WTC11 (cell line): ENCODE measurements at regions not wholly inside any gene's neighbourhood (a gene's known extent, or its start where the extent isn't known, plus 50 kb on each side); places are given as distances from the start of the nearest gene placed in this dataset.

Source experiments
- ATAC-seq: fragments of 200-7000 bp; cut with Tn5 transposase; 2 replicates; pipeline ENCODE4 v1.10.0; 2021; ENCODE audit warnings: mild to moderate bottlenecking, moderate library complexity
- CTCF ChIA-PET: fragments of 300-600 bp; sonication (Branson Sonifier 250); formaldehyde crosslinking; loops from one replicate; lab custom pipeline; 2021; ENCODE audit warnings: antibody characterized with exemption; lab: Charles Lee
- POLR2A ChIA-PET: fragments of 350-600 bp; sonication (Branson Sonifier 250); formaldehyde crosslinking; loops from one replicate; lab custom pipeline; 2021; ENCODE audit warnings: antibody characterized with exemption; lab: Charles Lee
- DNase-seq: peaks from one replicate; pipeline ENCODE4 v3.0.0; 2021; ENCODE audit warnings: low spot score
- H3K27ac Mint-ChIP-seq: 2 replicates; pipeline ENCODE4 v1.8.0; 2021; ENCODE audit warnings: mixed read lengths
- H3K27me3 Mint-ChIP-seq: 2 replicates; pipeline ENCODE4 v1.8.0; 2021; ENCODE audit warnings: low read depth, mild to moderate bottlenecking, moderate library complexity, mixed read lengths
- H3K36me3 Mint-ChIP-seq: 2 replicates; pipeline ENCODE4 v1.8.0; 2021; ENCODE audit warnings: mixed read lengths
- H3K4me1 Mint-ChIP-seq: 2 replicates; pipeline ENCODE4 v1.8.0; 2022; ENCODE audit warnings: mixed read lengths
- H3K4me3 Mint-ChIP-seq: 2 replicates; pipeline ENCODE4 v1.8.0; 2021; ENCODE audit warnings: mild to moderate bottlenecking, moderate library complexity, mixed read lengths
- H3K9me3 Mint-ChIP-seq: 2 replicates; pipeline ENCODE4 v1.8.0; 2021; ENCODE audit warnings: mixed read lengths
- AFF4 ChIP-seq: sonication (generic); formaldehyde crosslinking; IDR thresholded peaks from 2 replicates; pipeline ENCODE4 v1.8.1; 2023; ENCODE audit warnings: mild to moderate bottlenecking, missing genetic modification reagents, borderline replicate concordance
- ATF6 ChIP-seq: sonication (generic); formaldehyde crosslinking; IDR thresholded peaks from 2 replicates; pipeline ENCODE4 v1.8.1; 2023; ENCODE audit warnings: mild to moderate bottlenecking, missing genetic modification reagents
- CBFB ChIP-seq: sonication (generic); formaldehyde crosslinking; IDR thresholded peaks from 2 replicates; pipeline ENCODE4 v1.8.1; 2022; ENCODE audit warnings: mild to moderate bottlenecking, low read depth, missing genetic modification reagents
- EMX1 ChIP-seq: fragments of 250-450 bp; sonication (Bioruptor Pico); IDR thresholded peaks from 2 replicates; pipeline ENCODE4 v1.8.0; 2021; ENCODE audit warnings: mild to moderate bottlenecking
- ESRRA ChIP-seq: sonication (generic); formaldehyde crosslinking; IDR thresholded peaks from 2 replicates; pipeline ENCODE4 v1.8.1; 2022; ENCODE audit warnings: mild to moderate bottlenecking, missing genetic modification reagents, borderline replicate concordance
- FOXK1 ChIP-seq: sonication (generic); formaldehyde crosslinking; IDR thresholded peaks from 2 replicates; pipeline ENCODE4 v1.8.0; 2022; ENCODE audit warnings: mild to moderate bottlenecking, moderate library complexity, missing genetic modification reagents
- HMGXB4 ChIP-seq: sonication (generic); formaldehyde crosslinking; IDR thresholded peaks from 2 replicates; pipeline ENCODE4 v1.8.1; 2023; ENCODE audit warnings: mild to moderate bottlenecking, moderate library complexity, missing genetic modification reagents
- NFE2L1 ChIP-seq: sonication (generic); formaldehyde crosslinking; IDR thresholded peaks from 2 replicates; pipeline ENCODE4 v1.8.1; 2023; ENCODE audit warnings: missing genetic modification reagents
- SOX15 ChIP-seq: fragments of 250-450 bp; sonication (Bioruptor Pico); IDR thresholded peaks from 2 replicates; pipeline ENCODE4 v1.9.0; 2021; ENCODE audit warnings: mild to moderate bottlenecking
- TEAD1 ChIP-seq: sonication (generic); formaldehyde crosslinking; IDR thresholded peaks from 2 replicates; pipeline ENCODE4 v1.8.0; 2022; ENCODE audit warnings: mild to moderate bottlenecking, missing genetic modification reagents
- ZNF281 ChIP-seq: sonication (generic); formaldehyde crosslinking; IDR thresholded peaks from 2 replicates; pipeline ENCODE4 v1.8.0; 2023; ENCODE audit warnings: mild to moderate bottlenecking, missing genetic modification reagents
- TF ChIP-seq, protein P1 (sequence below): fragments of 250-450 bp; sonication (Bioruptor Pico); IDR thresholded peaks from 2 replicates; pipeline ENCODE4 v1.9.0; 2021; ENCODE audit warnings: mild to moderate bottlenecking
- TF ChIP-seq, protein P2 (sequence below): sonication (generic); formaldehyde crosslinking; IDR thresholded peaks from 2 replicates; pipeline ENCODE4 v1.8.1; 2022; ENCODE audit warnings: missing genetic modification reagents, borderline replicate concordance

DNA sequence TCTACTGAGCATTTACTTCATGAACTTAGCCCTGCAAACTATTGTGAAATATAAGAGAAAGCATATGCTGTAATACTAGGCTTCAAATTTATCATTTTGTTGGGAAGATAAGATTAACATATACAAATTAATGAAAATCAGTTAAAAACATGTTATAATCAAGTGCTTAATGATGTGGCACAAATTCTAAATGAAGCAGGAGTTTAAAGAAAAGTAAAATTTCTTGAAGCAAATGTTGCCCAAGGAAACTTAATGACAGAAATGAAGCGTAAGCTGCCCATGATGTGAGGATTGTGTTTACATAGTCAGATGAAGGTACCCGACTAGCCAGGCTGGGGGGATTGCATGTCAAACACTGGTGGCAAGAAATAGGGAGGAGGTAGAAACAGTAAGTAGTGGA lies 103.1 kb upstream of the GAP43 start:
- ATAC-seq (no peak), DNase-seq (no peak)
- no peak for TF ChIP-seq NFE2L1 (CRISPR knock-in tag)
- no peak for TF ChIP-seq ESRRA (CRISPR knock-in tag)
- TF ChIP-seq FOXK1 (CRISPR knock-in tag) = no peak
- TF ChIP-seq, protein P1, sequence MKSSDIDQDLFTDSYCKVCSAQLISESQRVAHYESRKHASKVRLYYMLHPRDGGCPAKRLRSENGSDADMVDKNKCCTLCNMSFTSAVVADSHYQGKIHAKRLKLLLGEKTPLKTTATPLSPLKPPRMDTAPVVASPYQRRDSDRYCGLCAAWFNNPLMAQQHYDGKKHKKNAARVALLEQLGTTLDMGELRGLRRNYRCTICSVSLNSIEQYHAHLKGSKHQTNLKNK (CRISPR knock-in tag) = no peak
- no peak for TF ChIP-seq ATF6 (CRISPR knock-in tag)
- no peak for TF ChIP-seq SOX15 (CRISPR knock-in tag)
- no peak for TF ChIP-seq EMX1 (CRISPR knock-in tag)
- no peak for TF ChIP-seq CBFB (CRISPR knock-in tag)
- TF ChIP-seq, protein P2, sequence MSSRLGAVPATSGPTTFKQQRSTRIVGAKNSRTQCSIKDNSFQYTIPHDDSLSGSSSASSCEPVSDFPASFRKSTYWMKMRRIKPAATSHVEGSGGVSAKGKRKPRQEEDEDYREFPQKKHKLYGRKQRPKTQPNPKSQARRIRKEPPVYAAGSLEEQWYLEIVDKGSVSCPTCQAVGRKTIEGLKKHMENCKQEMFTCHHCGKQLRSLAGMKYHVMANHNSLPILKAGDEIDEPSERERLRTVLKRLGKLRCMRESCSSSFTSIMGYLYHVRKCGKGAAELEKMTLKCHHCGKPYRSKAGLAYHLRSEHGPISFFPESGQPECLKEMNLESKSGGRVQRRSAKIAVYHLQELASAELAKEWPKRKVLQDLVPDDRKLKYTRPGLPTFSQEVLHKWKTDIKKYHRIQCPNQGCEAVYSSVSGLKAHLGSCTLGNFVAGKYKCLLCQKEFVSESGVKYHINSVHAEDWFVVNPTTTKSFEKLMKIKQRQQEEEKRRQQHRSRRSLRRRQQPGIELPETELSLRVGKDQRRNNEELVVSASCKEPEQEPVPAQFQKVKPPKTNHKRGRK (CRISPR knock-in tag) = no peak
- no peak for TF ChIP-seq TEAD1 (CRISPR knock-in tag)
- no peak for TF ChIP-seq AFF4 (CRISPR knock-in tag)
- no peak for TF ChIP-seq HMGXB4 (CRISPR knock-in tag)
- no peak for TF ChIP-seq ZNF281
- ChIA-PET POLR2A (no interaction called here), CTCF (no interaction called here)
- Mint-ChIP-seq H3K27ac (no peak overlapping the region), H3K36me3 (no peaks in the 10 kb centered on the region), H3K27me3 (no peaks in the 10 kb centered on the region), H3K9me3 (0 out of 2 replicates have a peak, but pooled peaks cover 6% of the 10 kb centered on the region), H3K4me3 (no peak overlapping the region), H3K4me1 (peaks cover 27% of the 10 kb centered on the region)
